Cardiac muscle cell (in vitro differentiated cells and primary cell): ENCODE measurements at regions not wholly inside any gene's neighbourhood (a gene's known extent, or its start where the extent isn't known, plus 50 kb on each side); places are given as distances from the start of the nearest gene placed in this dataset.

Experiments used
- DNase-seq, 2 donors: peaks; one replicate each; pipeline versions ENCODE4 v3.0.0 to v3.0.0-alpha.2; 2010 to 2017; ENCODE audit warnings: low read depth in 1 of 2, low spot score in 1 of 2
- H3K27ac ChIP-seq: fragments of 200-600 bp; sonication (generic); 2 replicates; pipeline ENCODE4 v1.5.1; 2016
- H3K27me3 ChIP-seq: fragments of 200-600 bp; sonication (generic); 2 replicates; pipeline ENCODE4 v1.6.0; 2016; ENCODE audit warnings: control low read depth
- H3K36me3 ChIP-seq: fragments of 200-600 bp; sonication (generic); 2 replicates; pipeline ENCODE4 v1.5.1; 2016; ENCODE audit warnings: control low read depth
- H3K4me1 ChIP-seq: fragments of 200-600 bp; sonication (generic); 2 replicates; pipeline ENCODE4 v1.8.1; 2017; ENCODE audit warnings: low read depth, mild to moderate bottlenecking, mixed run types
- H3K4me3 ChIP-seq: fragments of 200-600 bp; sonication (generic); 2 replicates; pipeline ENCODE4 v1.5.1; 2016; ENCODE audit warnings: mild to moderate bottlenecking
- H3K9me3 ChIP-seq: fragments of 200-600 bp; sonication (generic); 2 replicates; pipeline ENCODE4 v1.5.1; 2017; ENCODE audit warnings: low read depth, mild to moderate bottlenecking, control low read depth
- CTCF ChIP-seq: IDR thresholded peaks from 2 replicates; pipeline ENCODE4 v1.5.1; 2012; ENCODE audit warnings: low read depth, mild to moderate bottlenecking, low read length

GRCh38 chr4:137025484-137026059 lies 506.7 kb downstream of the PCDH18 start:
- DNase-seq = no peak

DNA sequence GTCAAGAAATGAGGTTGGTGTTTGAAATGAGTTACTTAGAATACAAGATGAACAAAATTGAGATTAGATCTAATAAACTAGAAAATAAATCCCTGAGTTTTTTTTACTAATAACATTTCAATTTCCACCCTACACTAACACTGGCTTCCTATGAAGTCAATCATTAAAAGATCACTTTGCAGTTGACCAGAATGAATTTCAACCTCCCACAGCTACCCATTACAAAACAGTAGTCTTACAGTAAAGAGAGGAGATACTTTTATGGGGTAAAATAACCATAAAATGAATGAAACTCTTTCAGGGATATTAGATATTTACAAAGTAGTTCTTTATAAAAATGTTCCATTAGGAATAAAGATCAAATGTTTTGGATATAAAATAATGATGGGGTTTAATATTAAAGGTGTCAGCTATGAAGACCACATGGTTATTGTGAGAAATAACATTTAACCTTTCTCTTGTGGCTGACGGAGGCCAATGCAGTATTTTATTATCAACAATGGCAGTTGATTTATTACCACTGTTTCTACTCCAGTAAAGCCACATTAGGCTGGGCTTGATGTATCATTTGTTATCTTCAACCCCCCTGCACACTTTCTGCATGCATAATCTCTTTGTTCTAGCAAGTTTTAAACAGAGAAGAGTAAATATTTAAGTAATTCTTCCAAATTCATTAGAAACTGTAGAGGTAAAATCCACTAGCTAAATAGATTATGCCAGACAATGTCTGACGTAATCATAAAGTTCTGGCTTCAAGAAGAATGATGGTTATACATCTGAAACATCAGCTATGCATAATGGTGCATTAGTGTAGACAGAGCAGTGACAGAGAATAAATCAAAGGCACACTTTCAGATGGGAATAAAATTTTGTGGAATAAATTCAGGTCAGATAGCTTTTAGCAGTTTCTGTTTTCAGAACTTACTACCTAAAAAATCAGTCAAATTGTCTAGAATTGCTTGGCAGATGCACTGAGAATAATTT lies 516.6 kb downstream of the PCDH18 start:
- no peak overlapping the region for H3K4me3 ChIP-seq
- H3K27me3 ChIP-seq = no peaks in the 10 kb centered on the region
- H3K36me3 ChIP-seq = no peaks in the 10 kb centered on the region
- no peak for TF ChIP-seq CTCF
- H3K4me1 ChIP-seq = no peaks in the 10 kb centered on the region
- H3K9me3 ChIP-seq = no peaks in the 10 kb centered on the region
- no peak overlapping the region for H3K27ac ChIP-seq
- no peak for DNase-seq

More at GRCh38 chr4:137025484-137026059, 506.7 kb downstream of the PCDH18 start:
- no peaks in the 10 kb centered on the region for H3K9me3 ChIP-seq
- H3K27me3 ChIP-seq = no peaks in the 10 kb centered on the region
- TF ChIP-seq CTCF = no peak
- H3K4me3 ChIP-seq = no peak overlapping the region
- H3K27ac ChIP-seq = no peak overlapping the region
- H3K4me1 ChIP-seq = no peaks in the 10 kb centered on the region
- H3K36me3 ChIP-seq = no peaks in the 10 kb centered on the region

GRCh38 chr4:137000432-137000831 lies 531.9 kb downstream of the PCDH18 start:
- TF ChIP-seq CTCF = no peak
- H3K4me3 ChIP-seq = no peak overlapping the region
- H3K27ac ChIP-seq = no peak overlapping the region
- no peaks in the 10 kb centered on the region for H3K36me3 ChIP-seq
- DNase-seq = no peak
- H3K4me1 ChIP-seq = no peaks in the 10 kb centered on the region
- H3K27me3 ChIP-seq = no peaks in the 10 kb centered on the region
- H3K9me3 ChIP-seq = no peaks in the 10 kb centered on the region

DNA sequence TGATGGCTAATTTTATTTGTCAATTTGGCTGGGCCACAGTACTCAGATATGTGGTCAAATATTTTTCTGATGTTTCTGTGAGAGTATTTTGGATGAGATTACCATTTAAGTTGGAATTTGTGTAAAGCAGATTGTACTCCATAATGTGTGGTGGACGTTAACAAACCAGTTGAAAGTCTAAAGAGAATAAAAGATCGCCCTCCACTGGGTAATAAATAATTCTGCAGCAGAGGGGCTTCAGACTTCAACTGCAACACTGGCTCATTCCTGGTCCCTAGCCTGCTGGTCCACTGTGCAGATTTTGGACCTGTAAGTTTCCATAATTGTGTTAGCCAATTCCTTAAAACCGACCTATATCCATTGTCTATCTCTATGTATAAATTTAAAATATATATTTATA lies 540.3 kb downstream of the PCDH18 start:
- H3K36me3 ChIP-seq = no peaks in the 10 kb centered on the region
- H3K9me3 ChIP-seq = no peaks in the 10 kb centered on the region
- H3K4me1 ChIP-seq = no peaks in the 10 kb centered on the region
- peak in 1 of 2 donors; percentile 0 for DNase-seq
- no peak for TF ChIP-seq CTCF
- H3K27me3 ChIP-seq = no peaks in the 10 kb centered on the region
- H3K27ac ChIP-seq = no peak overlapping the region
- H3K4me3 ChIP-seq = no peak overlapping the region

GRCh38 chr4:136985683-136986082 lies 546.6 kb downstream of the PCDH18 start:
- no peak overlapping the region for H3K4me3 ChIP-seq
- TF ChIP-seq CTCF = no peak

More at GRCh38 chr4:136985683-136986082, 546.6 kb downstream of the PCDH18 start:
- Histone ChIP-seq H3K36me3 (no peaks in the 10 kb centered on the region), H3K4me1 (no peaks in the 10 kb centered on the region), H3K27me3 (no peaks in the 10 kb centered on the region), H3K9me3 (no peaks in the 10 kb centered on the region), H3K27ac (no peak overlapping the region)
- no peak for DNase-seq
